LoVo (cell line): ENCODE measurements at regions not wholly inside any gene's neighbourhood (a gene's known extent, or its start where the extent isn't known, plus 50 kb on each side); places are given as distances from the start of the nearest gene placed in this dataset.

Experiments
- DNase-seq: peaks from one replicate; pipeline ENCODE4 v3.0.0-alpha.2; 2016; ENCODE audit warnings: low spot score

DNA sequence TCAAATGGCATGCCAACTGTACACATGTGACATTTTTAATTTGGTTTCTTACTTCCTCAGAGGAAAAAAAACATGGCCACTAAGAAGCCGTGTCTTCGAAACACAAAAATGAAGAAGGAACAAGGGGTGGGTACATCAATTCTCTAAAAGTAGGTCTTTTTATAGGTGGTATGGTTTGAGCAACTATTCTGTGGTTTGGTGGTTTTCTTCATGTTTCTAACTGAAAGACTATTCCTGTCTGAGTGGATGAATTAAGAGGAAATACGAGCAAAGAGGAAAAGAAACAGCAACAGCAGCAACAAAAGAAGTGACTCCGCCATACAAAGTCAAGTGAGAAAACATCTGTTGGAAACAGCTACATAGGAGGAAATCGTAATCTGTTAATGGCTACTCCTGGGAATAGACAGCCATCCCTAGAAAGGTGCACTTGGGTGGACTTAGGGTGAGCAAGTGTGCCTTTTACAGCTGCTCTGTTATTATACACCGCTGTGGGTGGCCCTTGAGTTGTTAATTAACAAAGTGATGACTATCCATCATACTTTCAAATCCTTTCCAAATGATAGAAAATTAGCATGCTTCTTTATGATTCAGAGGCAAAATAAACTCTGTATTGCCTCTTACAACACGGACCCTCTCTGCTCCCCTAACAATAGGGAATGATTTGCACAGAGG lies 575.8 kb downstream of the TLE1 start:
- DNase-seq: no peak

DNA sequence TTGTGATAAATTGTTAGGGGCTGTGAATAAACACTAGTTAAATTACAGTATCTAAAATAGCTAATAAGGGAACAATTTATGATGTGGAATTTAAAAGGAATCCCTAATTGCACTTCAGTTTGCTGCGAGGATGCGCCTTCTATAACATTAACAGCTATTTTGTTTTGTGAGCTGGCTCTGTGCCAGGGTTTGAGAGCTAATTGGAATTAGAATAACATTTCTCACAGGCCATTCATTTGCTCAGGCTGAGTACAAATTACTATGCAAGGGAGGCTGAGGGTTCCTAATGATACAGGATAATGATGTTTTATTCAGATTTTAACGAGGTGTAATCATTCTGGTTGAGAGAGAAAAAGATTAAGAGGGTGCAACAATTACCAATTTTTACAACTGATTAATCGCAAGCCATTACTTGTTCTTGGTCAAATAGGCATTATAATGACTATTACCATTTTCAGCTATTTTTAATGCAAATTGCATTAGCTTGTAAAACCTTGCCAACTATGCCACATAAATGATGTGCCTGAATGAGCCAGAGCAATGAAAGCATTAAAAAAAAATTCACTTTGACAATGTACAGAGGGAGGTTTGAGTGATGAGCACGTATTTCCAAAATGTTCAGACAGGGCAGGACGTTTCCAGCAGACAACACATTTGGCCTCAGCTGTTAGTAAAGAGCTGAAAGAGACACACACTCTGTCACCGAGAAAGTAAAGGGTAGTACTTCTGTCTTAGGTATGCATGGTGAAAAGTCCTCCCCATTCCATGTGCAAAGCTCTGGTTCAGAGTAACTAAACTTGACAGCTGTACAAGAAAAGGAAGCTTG lies 576.5 kb downstream of the TLE1 start:
- DNase-seq: no peak

DNA sequence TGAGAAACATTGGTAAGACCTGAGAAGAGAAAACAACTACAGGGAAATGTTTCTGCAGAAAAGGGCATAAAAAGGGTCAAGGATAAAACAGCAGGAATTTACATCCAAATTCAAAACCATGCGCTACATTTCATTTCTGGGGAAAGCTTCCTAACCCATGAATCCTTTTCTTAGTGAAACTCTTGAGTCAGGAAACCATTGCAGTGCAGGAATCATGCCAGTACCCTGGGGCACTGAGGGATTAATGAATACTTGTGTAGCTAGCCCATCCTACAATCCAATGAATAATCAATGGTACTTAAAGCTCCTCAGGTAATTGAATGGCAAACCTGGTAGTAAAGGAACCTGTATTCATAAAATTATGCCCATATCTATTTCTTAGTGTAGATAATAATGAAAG lies 580.5 kb downstream of the TLE1 start:
- DNase-seq: no peak

DNA sequence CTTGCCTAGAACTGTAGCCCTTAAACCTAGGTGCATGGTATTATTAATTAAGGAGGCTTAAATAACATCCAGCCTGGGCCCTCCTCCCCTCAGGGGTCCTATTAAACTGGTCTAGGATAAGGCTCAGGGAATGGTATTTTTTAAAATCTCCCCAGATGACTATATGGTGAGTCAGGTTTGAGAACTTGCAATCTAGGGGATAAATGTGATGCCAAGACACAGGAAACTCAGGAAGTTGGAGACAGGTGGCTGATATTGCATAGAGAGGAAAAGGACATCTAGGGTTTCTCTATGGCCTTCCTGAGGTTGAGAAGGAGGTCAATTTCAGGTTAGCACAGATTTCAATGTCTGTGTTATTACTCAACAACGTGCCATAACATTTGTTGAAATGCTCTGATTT lies 581.0 kb downstream of the TLE1 start:
- no peak for DNase-seq

DNA sequence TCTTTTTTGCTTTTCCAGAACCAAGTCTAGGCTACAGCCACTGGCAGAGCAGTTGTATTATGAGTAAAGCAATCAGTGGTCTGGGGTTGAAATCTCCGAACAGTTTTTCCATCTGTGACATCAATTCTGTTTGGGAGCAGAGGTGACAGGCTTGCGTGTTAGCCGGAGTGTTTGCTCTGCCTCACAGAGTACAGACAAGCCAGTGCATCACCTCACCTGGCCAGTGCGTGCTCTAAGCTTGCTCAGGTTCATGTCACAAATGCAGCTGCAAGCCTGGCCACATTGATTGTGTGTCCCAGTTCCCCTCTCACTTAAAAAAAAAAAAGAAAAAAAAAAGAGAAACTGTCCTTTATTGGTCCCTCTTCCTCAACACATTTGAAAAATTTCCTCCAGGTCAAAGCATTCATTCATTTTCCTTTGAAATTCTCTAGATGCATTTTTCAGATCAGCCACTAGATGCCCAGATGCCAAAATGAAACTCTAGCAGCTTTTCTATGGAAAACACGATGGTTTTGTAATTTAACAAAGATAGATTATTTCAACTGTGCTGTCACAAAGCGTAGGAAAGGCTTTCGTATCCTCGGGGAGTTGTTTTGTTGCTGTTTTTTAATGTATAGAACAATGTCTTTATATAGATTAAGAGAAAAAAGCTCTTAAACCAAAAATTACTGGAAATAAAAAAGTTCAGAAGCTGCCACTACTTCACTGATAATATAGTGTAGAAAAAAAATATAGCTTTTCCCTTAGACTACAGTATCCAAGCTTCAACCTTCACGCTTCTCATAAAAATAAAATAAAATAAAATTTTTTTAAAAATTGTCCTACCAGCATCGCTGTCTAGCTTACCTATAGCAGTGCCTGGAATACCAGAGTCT lies 585.5 kb downstream of the TLE1 start:
- no peak for DNase-seq

DNA sequence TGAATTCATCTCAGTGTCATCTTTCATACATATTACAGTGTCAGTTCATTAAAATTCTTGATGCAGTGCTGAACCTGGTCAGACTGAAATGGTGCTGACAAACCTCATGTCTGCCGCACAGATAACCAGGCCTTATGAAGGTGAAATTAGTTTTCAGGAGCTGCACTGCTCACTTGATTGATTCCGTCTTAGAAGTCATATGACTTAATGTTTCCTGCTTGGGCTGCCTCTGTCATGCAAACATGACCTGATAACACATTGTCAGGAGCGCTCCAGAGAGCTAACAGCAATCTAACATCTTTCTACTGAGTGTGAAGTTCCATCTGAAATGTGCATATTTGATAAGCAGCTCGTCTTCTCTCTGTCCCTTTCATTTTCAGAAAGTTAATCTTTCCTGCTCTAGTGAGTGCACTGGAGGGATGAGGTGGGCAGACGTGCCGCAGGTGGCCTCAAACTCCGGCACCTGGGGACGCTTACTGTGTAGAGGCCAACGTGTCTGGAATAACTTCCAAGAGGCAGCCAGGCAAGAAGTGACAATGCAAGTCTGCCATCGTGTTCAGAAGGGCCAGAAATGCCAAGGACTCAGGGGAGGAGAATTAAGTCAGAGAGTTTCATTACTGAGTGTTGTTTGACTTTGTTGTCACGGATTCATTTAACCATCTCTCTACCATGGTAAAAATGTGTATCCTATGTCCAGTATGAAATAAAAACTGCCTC lies 592.1 kb downstream of the TLE1 start:
- no peak for DNase-seq

DNA sequence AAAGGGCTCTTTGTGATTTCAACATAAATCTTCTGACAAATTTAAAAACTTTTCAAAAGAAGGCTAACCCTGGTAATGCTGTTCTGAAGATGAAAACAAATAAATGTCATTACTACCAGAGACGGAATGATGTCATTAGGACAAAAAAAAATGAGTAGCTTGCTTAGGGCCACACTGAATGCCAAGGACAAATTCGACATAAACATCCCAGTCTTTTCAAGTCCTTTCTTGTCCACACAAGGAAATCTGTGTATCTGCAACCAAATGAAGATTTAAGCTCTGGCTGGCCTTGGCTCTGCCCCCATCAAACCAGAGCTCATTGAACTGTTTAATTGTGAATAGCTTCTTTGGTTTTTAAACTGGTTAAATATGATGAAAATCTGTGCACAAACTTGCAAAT lies 592.7 kb downstream of the TLE1 start:
- no peak for DNase-seq

DNA sequence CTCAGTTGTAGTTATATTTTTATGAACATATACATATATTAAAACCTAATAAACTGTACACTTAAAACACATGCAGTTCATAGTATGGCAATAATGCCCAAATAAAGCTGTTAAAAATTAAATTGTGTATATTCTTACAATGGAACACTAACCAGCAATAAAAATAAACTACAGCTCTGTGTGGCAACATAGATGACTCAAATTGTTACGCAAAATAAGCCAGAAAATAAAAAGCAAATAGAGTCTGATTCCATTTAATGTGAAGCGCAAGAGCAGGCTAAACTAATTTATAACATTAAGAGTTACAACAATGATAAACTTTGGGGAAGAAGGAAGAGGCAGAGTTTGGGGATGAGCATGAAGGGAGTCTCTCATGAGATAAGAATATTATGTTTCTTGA lies 597.3 kb downstream of the TLE1 start:
- no peak for DNase-seq

DNA sequence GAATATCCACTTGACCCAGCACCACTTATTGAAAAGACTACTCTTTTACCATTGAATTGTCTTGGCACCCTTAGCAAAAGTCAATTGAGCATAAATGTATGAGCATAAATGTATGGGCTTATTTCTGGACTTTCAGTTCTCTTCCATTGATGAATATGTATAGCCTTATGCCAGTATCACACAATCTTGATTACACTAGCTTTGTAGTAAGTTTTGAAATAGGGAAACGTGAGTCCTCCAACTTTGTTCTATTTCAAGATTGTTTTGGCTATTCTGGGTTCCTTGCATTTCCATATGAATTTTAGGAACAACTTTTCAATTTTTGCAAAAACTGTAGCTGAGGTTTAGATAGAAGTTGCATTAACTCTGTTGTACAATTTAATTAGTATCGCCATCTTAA lies 601.0 kb downstream of the TLE1 start:
- DNase-seq: no peak

DNA sequence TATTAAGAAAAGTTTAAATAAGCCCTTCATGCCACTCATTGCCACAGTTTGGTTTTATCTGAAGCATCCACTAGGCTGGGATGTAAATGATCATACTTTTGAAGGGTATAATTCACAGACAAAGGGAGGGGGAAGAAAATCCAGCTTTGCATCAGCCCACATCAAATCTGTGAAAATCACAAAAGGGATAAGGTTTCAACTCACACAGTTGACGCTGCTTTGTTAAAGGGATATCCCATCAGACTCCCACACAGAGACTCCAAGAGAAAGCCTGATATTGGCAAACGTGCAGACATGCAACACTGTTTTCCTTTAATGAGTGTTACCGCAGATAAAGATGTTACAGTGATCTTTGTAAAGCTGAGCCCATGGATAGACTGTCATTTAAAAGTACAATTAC lies 602.9 kb downstream of the TLE1 start:
- no peak for DNase-seq

DNA sequence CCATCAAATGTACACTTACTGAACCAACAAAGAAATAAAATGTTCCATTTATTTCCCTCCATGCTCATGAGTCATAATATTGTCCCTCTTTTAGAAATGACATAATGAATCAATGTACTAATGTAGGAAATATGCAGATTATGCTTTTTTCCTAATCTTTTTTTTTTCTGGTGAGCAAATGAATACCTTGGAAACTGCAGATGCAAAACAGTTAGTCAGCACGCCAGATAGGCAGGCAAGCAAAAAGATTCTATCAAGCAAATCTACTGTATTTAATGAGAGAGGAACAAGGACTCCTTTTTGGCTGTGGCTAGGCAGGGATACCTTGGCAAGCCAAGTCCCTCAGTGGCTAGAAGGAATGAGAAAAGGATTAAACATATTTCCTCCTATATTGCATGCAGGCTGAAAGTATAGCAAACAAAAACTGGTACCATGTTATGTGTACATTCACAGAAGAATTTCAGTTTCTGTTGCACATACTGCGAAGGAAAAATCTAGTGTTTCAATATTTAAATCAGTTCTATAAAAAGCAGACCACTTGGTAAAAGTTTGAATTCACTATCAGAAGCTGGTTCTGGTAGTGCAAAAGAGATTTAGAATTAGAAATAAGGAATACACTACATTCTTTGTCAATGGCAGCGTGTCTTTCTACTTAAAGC lies 605.4 kb downstream of the TLE1 start:
- no peak for DNase-seq

DNA sequence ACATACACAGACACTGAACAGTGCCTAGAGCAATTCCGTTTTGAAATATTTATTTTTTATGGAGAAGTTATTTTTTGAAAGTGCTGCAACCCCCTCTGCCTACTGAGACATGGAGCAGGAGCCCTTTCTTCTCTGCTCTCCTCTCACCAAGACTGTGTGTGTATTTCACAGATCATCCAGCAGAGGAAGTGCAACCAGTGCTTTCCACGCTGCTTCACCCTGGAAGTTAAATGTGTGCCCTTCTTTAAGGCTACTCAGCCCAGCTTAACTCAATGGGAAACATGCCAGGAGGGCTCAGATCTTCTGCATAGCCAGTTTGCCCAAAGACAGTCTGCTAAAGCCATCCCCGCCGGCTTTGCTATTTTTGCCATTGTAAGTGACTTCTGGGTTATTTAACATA lies 606.3 kb downstream of the TLE1 start:
- no peak for DNase-seq

DNA sequence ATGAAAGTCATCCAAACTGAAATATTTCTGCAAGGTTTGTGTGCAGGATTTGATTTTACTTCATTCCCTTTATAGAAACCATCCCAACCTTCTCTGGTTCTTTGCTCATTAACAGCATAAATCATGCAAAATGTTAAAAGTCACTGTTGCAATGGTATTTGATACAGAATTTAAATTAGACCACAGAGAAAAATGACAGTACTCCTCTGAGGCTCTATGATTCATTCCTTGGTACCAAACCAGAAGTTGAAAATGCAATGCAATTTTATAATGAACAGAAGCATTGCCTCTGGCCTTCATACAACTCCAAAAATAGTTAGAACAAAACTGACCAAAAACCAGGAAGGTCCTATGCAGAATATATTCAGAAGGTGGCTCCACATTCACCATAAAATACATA lies 607.1 kb downstream of the TLE1 start:
- no peak for DNase-seq

DNA sequence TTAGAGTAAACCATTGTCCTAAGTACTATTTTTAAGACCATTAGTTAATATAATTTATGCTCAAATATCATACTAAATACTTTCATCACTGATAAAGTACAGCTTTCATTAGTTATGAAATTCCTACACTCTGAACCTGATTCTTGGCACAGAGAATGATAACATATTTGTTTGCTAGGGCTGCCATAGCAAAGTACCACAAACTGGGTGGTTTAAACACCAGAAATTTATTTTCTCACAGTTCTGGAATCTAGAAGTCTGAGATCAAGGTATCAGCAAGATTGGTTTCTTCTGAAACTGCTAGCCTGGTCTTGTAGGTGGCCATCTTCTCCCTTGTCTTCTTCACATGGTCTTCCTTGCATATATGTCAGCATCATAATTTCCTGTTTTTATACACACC lies 608.4 kb downstream of the TLE1 start:
- DNase-seq: no peak

DNA sequence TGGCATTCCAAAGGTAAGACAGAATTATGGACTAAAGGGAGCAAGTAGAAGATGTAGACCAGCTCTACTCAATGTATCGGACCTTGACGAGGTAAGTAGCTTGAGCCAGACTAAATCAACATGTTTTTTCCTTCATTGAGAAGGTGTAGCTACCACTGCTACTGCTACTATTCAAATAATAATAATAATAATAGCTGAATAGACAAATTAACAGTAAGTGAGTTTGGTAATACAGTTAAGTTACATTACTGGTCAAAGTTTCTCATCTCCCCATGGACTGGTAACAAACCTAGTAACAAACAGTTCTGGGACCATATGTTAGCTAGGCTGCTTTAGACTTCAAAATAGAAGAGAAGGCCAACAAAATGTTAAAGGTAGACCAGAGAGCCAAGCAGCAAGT lies 609.2 kb downstream of the TLE1 start:
- DNase-seq: no peak

DNA sequence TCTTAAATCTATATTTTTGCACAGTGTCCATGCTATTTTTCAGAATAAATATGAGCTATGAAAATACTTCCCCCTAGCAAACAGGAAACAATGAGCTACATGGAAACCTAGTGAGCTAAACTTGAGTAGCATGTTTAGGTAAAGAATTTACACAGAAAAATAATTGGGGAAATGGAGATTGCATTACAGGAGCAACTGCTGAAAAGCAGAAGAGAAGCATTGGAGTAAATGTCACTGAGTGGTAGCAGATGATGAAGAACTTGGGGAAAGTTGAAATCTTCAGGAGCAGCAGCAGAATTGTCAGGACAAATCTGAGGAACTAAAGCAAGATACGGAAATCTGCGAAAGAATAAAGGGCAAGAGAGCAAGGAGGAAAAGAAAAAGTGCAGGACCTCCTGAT lies 610.3 kb downstream of the TLE1 start:
- no peak for DNase-seq

DNA sequence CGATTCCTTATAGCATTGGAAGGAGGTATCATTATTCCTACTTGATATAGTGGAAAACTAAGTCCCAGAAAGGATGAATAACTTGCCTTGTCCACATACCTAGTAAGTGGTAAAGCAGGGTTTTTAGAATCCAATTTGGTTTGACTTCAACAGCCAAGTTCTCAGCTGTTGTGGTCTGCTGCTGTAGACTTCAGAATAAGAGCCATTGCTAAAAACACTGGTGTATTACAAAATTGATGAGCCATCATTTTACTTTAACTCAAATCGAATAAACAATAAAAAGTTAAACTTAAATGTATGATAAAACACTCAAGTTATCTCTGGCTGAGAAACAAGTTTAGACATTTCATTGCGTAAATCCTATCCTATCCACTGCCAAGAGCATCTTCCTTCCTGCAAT lies 610.8 kb downstream of the TLE1 start:
- no peak for DNase-seq

DNA sequence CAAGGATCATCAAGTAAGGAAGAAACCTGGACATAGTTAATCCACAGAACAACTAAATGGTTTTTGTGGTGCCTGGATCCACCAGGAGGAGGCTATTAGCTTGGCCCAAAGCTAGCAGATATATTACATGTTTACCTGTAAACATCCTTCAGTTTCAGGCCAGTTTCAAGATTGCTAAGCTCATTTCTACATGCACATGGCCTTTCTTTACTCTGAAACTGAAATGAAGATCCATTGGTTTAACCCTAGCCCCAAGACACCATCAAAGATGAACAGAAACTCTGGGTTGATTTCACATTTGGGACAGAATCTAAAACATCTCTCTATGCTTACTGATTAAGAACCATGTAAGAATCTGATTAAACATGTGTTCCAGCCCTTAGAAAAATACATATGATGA lies 611.8 kb downstream of the TLE1 start:
- no peak for DNase-seq

DNA sequence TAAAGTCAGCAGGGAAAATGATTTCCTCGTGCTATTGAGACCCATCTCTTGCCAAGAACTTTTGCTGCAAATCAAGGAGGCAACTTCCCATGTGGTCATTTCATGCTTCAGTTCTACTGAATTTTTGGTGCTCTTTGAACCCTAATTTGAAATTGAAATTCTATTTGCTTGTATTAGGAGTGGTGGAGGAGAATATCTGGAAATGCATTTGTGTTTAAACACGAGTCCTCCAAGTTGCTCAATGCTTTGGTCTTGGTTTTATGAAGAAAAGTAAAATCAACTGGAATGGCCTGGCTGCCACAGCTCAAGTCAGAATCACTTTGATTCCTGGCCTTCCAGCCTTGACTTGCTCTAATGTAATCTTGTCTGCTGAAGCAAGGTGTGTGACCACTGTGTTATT lies 613.2 kb downstream of the TLE1 start:
- DNase-seq: no peak

DNA sequence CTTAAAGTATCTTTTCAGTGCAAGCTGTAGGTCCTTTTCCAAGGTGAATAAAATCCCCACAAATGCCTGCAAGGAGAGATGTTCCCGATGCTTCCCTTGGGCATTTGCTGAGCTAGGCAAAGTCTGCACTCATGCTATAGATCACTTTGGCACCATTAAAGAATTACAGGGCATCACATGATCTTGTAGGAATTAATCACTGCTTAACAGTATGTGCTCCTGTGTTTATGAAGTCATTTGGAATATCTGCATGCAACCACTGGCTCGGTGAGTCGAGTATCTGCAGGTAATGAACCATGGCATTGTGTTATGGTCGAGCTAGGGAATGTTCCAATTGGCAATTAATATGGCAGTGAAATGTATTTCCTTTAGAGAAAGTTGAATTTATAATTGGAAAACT lies 615.1 kb downstream of the TLE1 start:
- DNase-seq: no peak

DNA sequence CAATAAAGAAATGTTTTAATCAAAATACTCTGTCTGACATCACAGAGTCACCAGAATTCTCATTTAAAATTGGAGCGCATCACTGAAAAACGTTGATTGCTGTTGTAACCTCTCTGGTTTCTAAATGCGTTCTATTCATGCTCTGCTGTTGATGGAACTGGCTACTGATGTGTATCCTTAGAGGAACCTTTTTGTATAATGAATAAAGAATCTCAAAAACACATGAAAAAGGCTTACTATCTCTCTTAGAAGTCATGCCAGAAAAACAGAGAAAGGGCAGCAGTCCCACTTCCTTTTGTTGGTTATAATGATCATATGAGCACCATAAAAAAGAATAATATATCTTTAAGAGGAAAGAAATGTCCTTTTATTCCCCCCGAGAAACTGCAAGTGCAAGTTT lies 615.5 kb downstream of the TLE1 start:
- DNase-seq: no peak

DNA sequence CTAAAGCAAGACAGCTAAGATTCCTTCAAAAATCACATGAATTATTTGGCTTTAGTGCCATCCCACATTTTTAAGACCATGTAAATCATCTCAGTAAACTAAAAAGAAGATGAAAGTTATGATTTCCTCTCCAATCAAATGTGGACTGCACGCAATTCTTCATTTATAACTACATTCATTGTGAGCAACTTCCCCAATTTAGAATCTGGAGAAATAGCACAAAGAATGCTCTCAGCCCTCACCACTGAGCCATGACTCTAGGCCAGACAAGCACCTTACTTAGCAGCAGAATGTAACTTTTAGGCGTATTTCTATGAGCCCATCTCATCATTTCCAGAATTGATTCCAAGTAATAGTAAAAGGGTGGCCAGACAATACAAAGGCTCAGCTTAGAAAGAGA lies 616.6 kb downstream of the TLE1 start:
- DNase-seq: no peak
